Thyroid gland (tissue), 4 donors: ENCODE measurements at regions not wholly inside any gene's neighbourhood (a gene's known extent, or its start where the extent isn't known, plus 50 kb on each side); places are given as distances from the start of the nearest gene placed in this dataset.

Experiments
- DNase-seq, 2 donors: peaks; one replicate each; pipeline ENCODE4 v3.0.0-alpha.2; 2019
- H3K27ac ChIP-seq, 3 donors: fragments of 200-600 bp; sonication (generic); 1 replicate in 2 of 3; 2 replicates in 1 of 3; pipeline ENCODE4 v1.5.1; 2016 to 2019; ENCODE audit warnings: mild to moderate bottlenecking in 1 of 3, moderate library complexity in 1 of 3
- H3K27me3 ChIP-seq: fragments of 200-600 bp; sonication (generic); one replicate; pipeline ENCODE4 v1.5.1; 2019
- H3K36me3 ChIP-seq, 2 donors: fragments of 200-600 bp; sonication (generic); one replicate each; pipeline ENCODE4 v1.5.1; 2016 to 2019
- H3K4me1 ChIP-seq, 2 donors: fragments of 200-600 bp; sonication (generic); one replicate each; pipeline ENCODE4 v1.5.1; 2017 to 2019
- H3K4me3 ChIP-seq, 3 donors: fragments of 200-600 bp; sonication (generic); replicated peaks in 1 of 3; 1 replicate in 2 of 3; 2 replicates in 1 of 3; pipeline ENCODE4 v1.5.1; 2016; ENCODE audit warnings: mild to moderate bottlenecking in 1 of 3
- H3K9me3 ChIP-seq: fragments of 200-600 bp; sonication (generic); one replicate; pipeline ENCODE4 v1.5.1; 2017
- CTCF ChIP-seq, 6 experiments: fragments of 200-600 bp in 3 of 6; fragments of 450-650 bp in 3 of 6; sonication (generic) in 3 of 6; IDR thresholded peaks; one replicate each; pipeline ENCODE4 v1.5.1; 2016 to 2019; ENCODE audit warnings: antibody characterized with exemption in 6 of 6, mild to moderate bottlenecking in 2 of 6, inconsistent platforms in 1 of 6, moderate library complexity in 1 of 6
- POLR2A ChIP-seq, 2 donors: fragments of 450-650 bp; IDR thresholded peaks; one replicate each; pipeline ENCODE4 v1.6.1; 2017; ENCODE audit warnings: antibody characterized with exemption in 2 of 2, mild to moderate bottlenecking in 2 of 2, moderate library complexity in 1 of 2
- WGBS, 2 donors: methylation state at CpG; one replicate each; pipeline ENCODE4 v1.1.5; 2017; 5-methylcytosine and 5-hydroxymethylcytosine counted together
- intact Hi-C: fragments of 100-400 bp; cut with DNase I; formaldehyde crosslinking; loops from one replicate; pipeline ENCODE4 v1.15.1; 2023

DNA sequence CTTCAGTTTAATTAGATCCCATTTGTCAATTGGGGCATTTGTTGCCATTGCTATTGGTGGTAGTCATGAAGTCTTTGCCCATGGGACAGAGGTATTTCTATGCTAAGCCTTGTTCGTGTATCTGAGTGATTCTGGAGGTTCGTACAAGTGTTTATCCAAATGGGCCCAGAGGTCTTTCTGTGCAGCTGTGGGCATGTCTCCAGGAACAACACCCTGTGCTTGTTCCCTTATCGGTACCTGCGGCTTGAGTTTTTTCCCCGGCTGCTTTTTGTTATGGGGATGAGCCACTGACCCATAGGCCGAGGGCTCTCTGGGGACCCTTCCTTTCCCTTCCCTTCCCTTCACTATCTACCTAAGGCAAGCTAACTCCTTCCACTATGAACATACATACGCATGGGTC is 81.4 kb upstream of the WDR1 start:
- WGBS, 2 donors = 93 to 97% methylated on average over 7 of the region's 7 CpGs
- Histone ChIP-seq H3K4me1 (no peaks in the 10 kb centered on the region), H3K27ac (no peak overlapping the region), H3K9me3 (no peaks in the 10 kb centered on the region), H3K36me3 (no peaks in the 10 kb centered on the region), H3K27me3 (no peaks in the 10 kb centered on the region), H3K4me3 (no peak overlapping the region)
- no peak for TF ChIP-seq CTCF (IDR thresholded peaks at IDR 0.05)
- no peak for TF ChIP-seq POLR2A (IDR thresholded peaks at IDR 0.05)
- intact Hi-C loops = no loop called here
- no peak for DNase-seq

DNA sequence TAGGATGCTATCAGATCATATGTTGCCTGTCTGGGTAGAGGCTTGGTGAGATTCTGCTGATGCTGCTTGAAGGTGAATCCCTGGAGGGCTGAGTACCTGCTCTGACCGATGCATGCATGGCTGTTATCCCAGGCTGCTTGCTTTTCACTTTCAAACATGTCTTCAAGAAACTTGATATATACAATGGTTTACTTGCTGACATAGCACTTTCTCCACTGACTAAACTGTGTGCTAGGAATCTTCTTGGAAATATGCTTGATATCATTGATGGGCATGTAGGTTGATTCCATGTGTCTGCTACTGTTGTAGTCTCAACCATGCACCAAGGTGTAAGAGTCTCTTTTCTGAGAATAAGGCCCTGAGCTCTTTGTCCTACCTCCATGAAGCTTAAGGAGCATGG is 79.6 kb upstream of the WDR1 start:
- no peak overlapping the region for H3K27ac ChIP-seq
- 90 to 100% methylated on average over 1 of the region's 1 CpG for WGBS, 2 donors
- H3K27me3 ChIP-seq = no peaks in the 10 kb centered on the region
- intact Hi-C loops = no loop called here
- no peak overlapping the region for H3K4me3 ChIP-seq
- TF ChIP-seq CTCF (IDR thresholded peaks at IDR 0.05) = no peak
- TF ChIP-seq POLR2A (IDR thresholded peaks at IDR 0.05) = no peak
- no peaks in the 10 kb centered on the region for H3K36me3 ChIP-seq
- no peaks in the 10 kb centered on the region for H3K9me3 ChIP-seq
- no peak for DNase-seq
- H3K4me1 ChIP-seq = no peaks in the 10 kb centered on the region

GRCh38 chr4:10192331-10192730 is 75.7 kb upstream of the WDR1 start:
- no peak overlapping the region for H3K27ac ChIP-seq
- TF ChIP-seq CTCF (IDR thresholded peaks at IDR 0.05) (no peak), POLR2A (IDR thresholded peaks at IDR 0.05) (no peak)
- no peaks in the 10 kb centered on the region for H3K9me3 ChIP-seq
- no peak for DNase-seq
- intact Hi-C loops = no loop called here
- H3K4me1 ChIP-seq = no peaks in the 10 kb centered on the region
- H3K36me3 ChIP-seq = no peaks in the 10 kb centered on the region
- 65 to 83% methylated on average over 3 of the region's 3 CpGs for WGBS, 2 donors
- no peak overlapping the region for H3K4me3 ChIP-seq
- no peaks in the 10 kb centered on the region for H3K27me3 ChIP-seq

DNA sequence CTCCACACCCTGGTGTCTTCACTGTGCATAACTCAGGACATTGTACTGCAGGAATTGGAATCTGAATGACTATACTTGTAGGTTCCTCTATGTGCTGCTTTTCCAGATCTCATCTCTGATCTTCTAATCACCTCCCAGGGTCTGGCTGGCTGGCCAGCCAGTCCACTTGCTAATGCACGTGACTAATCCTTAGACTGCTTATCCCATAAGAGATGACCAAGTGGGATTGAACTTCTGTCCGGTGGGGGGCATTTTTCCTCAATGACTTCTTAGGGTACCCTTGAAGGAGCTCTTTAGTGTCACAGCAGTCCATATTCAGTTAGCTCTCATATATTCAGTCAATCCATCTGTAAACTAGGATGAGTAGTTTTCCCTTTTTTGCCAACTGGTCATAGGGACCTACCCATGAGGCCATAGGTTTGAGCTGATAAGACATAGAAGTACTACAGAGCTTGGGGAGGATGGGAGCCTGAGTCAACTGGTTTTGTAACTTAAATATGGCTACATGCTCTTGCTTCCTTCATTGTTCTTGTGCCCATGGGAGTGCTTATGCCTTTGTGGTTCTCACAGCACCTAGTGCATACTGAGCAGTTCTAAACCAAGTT is 71.9 kb upstream of the WDR1 start:
- no peaks in the 10 kb centered on the region for H3K4me1 ChIP-seq
- no peaks in the 10 kb centered on the region for H3K36me3 ChIP-seq
- no peaks in the 10 kb centered on the region for H3K9me3 ChIP-seq
- no peak overlapping the region for H3K4me3 ChIP-seq
- no peak for DNase-seq
- H3K27me3 ChIP-seq = no peaks in the 10 kb centered on the region
- intact Hi-C loops = no loop called here
- 77 to 97% methylated on average over 2 of the region's 2 CpGs for WGBS, 2 donors
- TF ChIP-seq POLR2A (IDR thresholded peaks at IDR 0.05) (no peak), CTCF (IDR thresholded peaks at IDR 0.05) (no peak)
- no peak overlapping the region for H3K27ac ChIP-seq

- WGBS, 2 donors = 45 to 46% methylated on average over 3 of the region's 3 CpGs
- TF ChIP-seq POLR2A (IDR thresholded peaks at IDR 0.05) (no peak), CTCF (IDR thresholded peaks at IDR 0.05) (peak in 1 of 6 experiments; percentile 12)
- intact Hi-C loops = no loop called here
- no peaks in the 10 kb centered on the region for H3K9me3 ChIP-seq
- DNase-seq = no peak
- H3K4me1 ChIP-seq = no peaks in the 10 kb centered on the region
- no peaks in the 10 kb centered on the region for H3K36me3 ChIP-seq
- H3K27ac ChIP-seq = no peak overlapping the region
- no peak overlapping the region for H3K4me3 ChIP-seq
- no peaks in the 10 kb centered on the region for H3K27me3 ChIP-seq
These were observed 69.9 kb upstream of the WDR1 start for GRCh38 chr4:10186228-10187214.
